ENCODE measurements at regions not wholly inside any gene's neighbourhood (a gene's known extent, or its start where the extent isn't known, plus 50 kb on each side); places are given as distances from the start of the nearest gene placed in this dataset.

DNA sequence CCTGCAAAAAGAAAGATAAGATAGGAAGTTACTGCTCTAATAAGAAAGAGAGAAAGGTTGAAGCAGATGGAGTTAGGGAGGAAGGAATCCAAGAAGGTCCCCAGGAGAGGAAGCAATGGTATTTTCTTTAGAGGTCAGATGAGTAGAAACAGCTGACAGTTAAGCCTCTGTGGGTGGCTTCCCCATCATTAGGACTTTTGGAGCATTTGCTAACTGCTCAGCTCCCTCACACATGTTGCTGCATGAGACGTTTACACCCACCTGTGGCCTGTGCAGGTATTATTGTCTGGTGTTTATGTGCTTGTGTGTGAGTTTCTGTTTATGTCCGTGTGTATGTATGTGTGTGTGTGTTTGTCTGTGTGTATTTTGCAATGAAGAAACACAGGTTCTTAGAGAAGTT, 346.8 kb downstream of the RAB28 start:
- H3K36me3 ChIP-seq: no peaks in the 10 kb centered on the region
- ATAC-seq (peak in 1 of 4 donors; percentile 48), DNase-seq (no peak)
- H3K4me3 ChIP-seq: no peak overlapping the region
- 64 to 77% (median 70%) methylated on average over 2 of the region's 2 CpGs for WGBS, 4 donors
- H3K27me3 ChIP-seq: no peaks in the 10 kb centered on the region
- no peaks in the 10 kb centered on the region for H3K9me3 ChIP-seq
- intact Hi-C loops (cut with DNase I): no loop called here
- TF ChIP-seq, protein P1, sequence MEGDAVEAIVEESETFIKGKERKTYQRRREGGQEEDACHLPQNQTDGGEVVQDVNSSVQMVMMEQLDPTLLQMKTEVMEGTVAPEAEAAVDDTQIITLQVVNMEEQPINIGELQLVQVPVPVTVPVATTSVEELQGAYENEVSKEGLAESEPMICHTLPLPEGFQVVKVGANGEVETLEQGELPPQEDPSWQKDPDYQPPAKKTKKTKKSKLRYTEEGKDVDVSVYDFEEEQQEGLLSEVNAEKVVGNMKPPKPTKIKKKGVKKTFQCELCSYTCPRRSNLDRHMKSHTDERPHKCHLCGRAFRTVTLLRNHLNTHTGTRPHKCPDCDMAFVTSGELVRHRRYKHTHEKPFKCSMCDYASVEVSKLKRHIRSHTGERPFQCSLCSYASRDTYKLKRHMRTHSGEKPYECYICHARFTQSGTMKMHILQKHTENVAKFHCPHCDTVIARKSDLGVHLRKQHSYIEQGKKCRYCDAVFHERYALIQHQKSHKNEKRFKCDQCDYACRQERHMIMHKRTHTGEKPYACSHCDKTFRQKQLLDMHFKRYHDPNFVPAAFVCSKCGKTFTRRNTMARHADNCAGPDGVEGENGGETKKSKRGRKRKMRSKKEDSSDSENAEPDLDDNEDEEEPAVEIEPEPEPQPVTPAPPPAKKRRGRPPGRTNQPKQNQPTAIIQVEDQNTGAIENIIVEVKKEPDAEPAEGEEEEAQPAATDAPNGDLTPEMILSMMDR (IDR thresholded peaks at IDR 0.05): no peak
- TF ChIP-seq POLR2A (IDR thresholded peaks at IDR 0.05): no peak
- H3K4me1 ChIP-seq: no peaks in the 10 kb centered on the region
- H3K27ac ChIP-seq: no peak overlapping the region

DNA sequence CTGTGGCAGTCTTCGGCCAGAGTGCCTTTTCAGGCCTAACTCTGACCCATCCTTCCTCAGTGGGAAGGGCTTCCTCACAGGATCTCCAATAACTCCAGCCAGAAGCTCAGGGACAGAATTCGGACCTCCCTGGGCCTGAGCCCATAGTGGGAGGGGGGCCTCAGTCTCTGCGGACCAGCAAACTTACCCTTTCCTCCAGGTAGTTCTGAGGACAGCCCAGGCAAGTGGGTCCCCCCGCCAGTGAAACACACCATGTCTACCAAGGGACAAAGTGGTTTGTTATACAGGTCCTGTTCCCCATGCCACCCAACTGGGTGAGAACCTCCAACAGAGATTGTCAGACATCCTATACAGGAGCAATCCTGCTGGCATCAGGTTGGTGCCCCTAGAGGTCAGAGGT, 350.4 kb downstream of the RAB28 start:
- Histone ChIP-seq H3K9me3 (no peaks in the 10 kb centered on the region), H3K4me3 (no peak overlapping the region), H3K27me3 (no peaks in the 10 kb centered on the region), H3K36me3 (no peaks in the 10 kb centered on the region), H3K27ac (no peak overlapping the region), H3K4me1 (no peaks in the 10 kb centered on the region)
- TF ChIP-seq POLR2A (IDR thresholded peaks at IDR 0.05): no peak
- TF ChIP-seq, protein P1 (IDR thresholded peaks at IDR 0.05): no peak
- ATAC-seq (no peak), DNase-seq (no peak)
- intact Hi-C loops (cut with DNase I): no loop called here
- WGBS, 4 donors: 90 to 94% (median 92%) methylated on average over 3 to 4 of the region's 4 CpGs

DNA sequence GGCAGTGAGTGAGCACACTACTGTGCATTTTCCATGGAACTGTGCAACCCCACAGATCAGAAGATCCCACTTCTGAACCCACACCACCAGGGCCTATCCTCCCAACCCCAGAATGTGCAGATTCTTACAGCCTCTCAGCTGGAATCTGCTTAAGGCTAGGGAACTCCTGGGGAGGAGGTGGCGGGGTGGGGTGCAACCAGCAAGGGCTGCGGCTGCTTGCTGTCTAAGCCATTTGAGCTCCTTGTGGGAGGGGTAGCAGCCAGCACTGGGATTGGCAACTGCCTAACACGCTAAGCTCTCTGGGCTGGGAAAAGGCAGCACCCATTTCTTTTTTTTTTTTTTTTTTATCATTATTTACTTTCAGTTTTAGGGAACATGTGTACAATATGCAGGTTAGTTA, 353.3 kb downstream of the RAB28 start:
- intact Hi-C loops (cut with DNase I): no loop called here

DNA sequence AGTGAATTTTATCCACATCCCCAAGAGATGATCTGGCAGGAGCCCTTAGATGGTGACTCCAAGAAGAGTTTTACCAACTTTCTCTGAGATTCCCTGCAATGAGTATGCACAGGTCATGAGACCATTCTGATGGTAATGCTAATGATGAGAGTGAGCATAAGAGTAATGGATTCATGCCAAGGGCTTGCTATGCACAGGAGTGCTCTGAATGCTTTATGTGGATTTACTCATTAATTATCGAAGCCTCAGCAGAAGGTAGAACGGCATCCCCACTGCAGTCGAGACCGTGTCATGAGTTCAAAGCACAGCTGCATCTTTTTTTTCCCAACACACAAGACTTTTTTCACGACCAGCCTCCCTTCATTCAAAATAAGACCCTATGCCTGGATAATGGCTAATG, 355.0 kb downstream of the RAB28 start:
- H3K36me3 ChIP-seq: no peaks in the 10 kb centered on the region
- WGBS, 4 donors: 84 to 90% (median 88%) methylated on average over 5 of the region's 5 CpGs
- intact Hi-C loops (cut with DNase I): no loop called here
- H3K9me3 ChIP-seq: no peaks in the 10 kb centered on the region
- DNase-seq (no peak), ATAC-seq (no peak)
- no peak overlapping the region for H3K27ac ChIP-seq
- no peak overlapping the region for H3K4me3 ChIP-seq
- no peaks in the 10 kb centered on the region for H3K4me1 ChIP-seq
- no peak for TF ChIP-seq POLR2A (IDR thresholded peaks at IDR 0.05)
- TF ChIP-seq, protein P1 (IDR thresholded peaks at IDR 0.05): no peak
- H3K27me3 ChIP-seq: no peaks in the 10 kb centered on the region

More for the DNA sequence above, 353.3 kb downstream of the RAB28 start:
- H3K4me1 ChIP-seq: no peaks in the 10 kb centered on the region
- no peaks in the 10 kb centered on the region for H3K9me3 ChIP-seq
- H3K36me3 ChIP-seq: no peaks in the 10 kb centered on the region
- no peaks in the 10 kb centered on the region for H3K27me3 ChIP-seq
- 51 to 73% (median 64%) methylated on average over 3 of the region's 3 CpGs for WGBS, 4 donors
- no peak overlapping the region for H3K4me3 ChIP-seq
- ATAC-seq: no peak
- H3K27ac ChIP-seq: no peak overlapping the region
- TF ChIP-seq POLR2A (IDR thresholded peaks at IDR 0.05): no peak
- TF ChIP-seq, protein P1 (IDR thresholded peaks at IDR 0.05): no peak
- no peak for DNase-seq

Data from heart left ventricle (tissue), 16 donors.